OCI-LY3 (cell line): ENCODE measurements at regions not wholly inside any gene's neighbourhood (a gene's known extent, or its start where the extent isn't known, plus 50 kb on each side); places are given as distances from the start of the nearest gene placed in this dataset.

ENCODE experiments used
- EZH2phosphoT487 ChIP-seq: fragments of 200-600 bp; shearing (Covaris generic); IDR thresholded peaks from 2 replicates; pipeline ENCODE4 v1.6.1; 2018; ENCODE audit warnings: antibody characterized with exemption, mixed run types, low read depth
- TF ChIP-seq, protein P1 (sequence below): fragments of 200-600, 300-600 bp; sonication (generic); IDR thresholded peaks from 2 replicates; pipeline ENCODE4 v1.5.1; 2014; ENCODE audit warnings: antibody characterized with exemption, low read length, low read depth

DNA sequence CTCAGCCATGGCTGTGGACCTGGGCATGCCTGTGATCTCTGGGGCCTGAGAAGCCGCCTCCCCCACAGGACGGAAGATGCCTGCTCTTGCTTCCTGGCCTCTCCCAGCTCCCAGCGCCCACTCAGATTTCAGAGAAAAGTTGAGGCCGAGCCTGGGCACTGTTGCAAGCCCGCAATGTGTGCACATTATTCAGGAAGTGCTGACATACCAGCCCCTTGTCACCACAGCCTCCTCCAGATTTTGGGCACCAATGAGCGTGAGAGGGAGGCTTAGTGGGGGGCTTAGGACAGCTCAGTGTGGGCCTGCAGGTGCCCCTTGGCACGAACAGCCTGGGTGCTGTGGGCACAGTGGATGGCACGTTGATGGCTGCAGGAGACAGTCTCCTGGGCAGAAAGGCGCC is 1400.9 kb upstream of the ALCAM start:
- TF ChIP-seq EZH2phosphoT487, result no peak
- TF ChIP-seq, protein P1, sequence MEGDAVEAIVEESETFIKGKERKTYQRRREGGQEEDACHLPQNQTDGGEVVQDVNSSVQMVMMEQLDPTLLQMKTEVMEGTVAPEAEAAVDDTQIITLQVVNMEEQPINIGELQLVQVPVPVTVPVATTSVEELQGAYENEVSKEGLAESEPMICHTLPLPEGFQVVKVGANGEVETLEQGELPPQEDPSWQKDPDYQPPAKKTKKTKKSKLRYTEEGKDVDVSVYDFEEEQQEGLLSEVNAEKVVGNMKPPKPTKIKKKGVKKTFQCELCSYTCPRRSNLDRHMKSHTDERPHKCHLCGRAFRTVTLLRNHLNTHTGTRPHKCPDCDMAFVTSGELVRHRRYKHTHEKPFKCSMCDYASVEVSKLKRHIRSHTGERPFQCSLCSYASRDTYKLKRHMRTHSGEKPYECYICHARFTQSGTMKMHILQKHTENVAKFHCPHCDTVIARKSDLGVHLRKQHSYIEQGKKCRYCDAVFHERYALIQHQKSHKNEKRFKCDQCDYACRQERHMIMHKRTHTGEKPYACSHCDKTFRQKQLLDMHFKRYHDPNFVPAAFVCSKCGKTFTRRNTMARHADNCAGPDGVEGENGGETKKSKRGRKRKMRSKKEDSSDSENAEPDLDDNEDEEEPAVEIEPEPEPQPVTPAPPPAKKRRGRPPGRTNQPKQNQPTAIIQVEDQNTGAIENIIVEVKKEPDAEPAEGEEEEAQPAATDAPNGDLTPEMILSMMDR, result no peak
